ENCODE measurements at regions not wholly inside any gene's neighbourhood (a gene's known extent, or its start where the extent isn't known, plus 50 kb on each side); places are given as distances from the start of the nearest gene placed in this dataset.
A peak's percentile ranks its signal among the peaks of the same experiment; 100 is the strongest.
"Not testable (repeated sequence)": the region's sequence is repeated elsewhere in the genome, so short reads cannot be mapped to it uniquely, and the experiment has no call there.

GRCh38 chr2:35440308-35440707 lies 915.3 kb upstream of the CRIM1 start:
- DNase-seq (ENCODE audit: low spot score): not testable (repeated sequence)

GRCh38 chr2:35436893-35437292 lies 918.7 kb upstream of the CRIM1 start:
- DNase-seq (ENCODE audit: low spot score): not testable (repeated sequence)

DNA sequence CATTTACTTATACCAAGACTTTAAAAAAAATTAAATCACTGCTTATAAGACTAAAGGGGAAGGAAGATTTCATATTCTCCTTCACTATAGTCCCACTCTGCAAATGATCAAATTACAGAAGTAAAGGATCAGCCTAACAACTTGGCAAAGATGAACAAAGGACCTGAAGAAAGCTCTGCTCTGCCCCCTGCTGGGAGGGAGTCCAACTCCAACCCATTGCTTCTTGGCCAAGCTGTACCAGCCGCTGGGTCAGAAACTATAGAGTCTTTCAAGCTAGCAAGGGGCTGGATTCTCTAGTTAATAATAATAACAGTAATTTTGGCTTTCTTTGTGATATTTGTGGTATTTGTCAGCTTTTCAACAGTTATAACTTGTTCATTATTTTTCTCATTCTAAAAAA lies 927.0 kb upstream of the CRIM1 start:
- no peak for DNase-seq (ENCODE audit: low spot score)

GRCh38 chr2:35421485-35421884 lies 934.1 kb upstream of the CRIM1 start:
- no peak for DNase-seq (ENCODE audit: low spot score)

GRCh38 chr2:35417293-35417692 lies 938.3 kb upstream of the CRIM1 start:
- DNase-seq (ENCODE audit: low spot score): no peak

- no peak for DNase-seq (ENCODE audit: low spot score)
These were observed 939.0 kb upstream of the CRIM1 start for GRCh38 chr2:35416391-35417140.

GRCh38 chr2:35415942-35416341 lies 939.6 kb upstream of the CRIM1 start:
- DNase-seq (ENCODE audit: low spot score): no peak

DNA sequence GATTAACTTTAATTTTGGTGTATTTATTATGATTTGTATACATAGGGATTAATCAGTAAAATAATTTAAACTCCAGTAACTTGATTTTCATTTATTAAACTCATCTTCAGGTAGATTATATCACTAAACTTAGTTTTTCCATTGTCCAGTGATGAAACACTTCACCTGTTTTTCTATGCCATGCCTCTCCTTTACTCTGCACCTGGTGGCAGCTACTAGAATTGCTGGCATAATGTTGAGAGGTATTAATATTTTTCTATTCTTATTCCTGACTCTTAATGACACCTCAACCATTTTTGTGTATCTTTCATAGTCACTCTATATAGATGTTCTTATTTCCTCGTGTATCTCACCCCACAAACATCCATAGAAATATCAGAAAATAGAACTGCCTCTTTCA lies 940.3 kb upstream of the CRIM1 start:
- DNase-seq (ENCODE audit: low spot score): no peak

DNA sequence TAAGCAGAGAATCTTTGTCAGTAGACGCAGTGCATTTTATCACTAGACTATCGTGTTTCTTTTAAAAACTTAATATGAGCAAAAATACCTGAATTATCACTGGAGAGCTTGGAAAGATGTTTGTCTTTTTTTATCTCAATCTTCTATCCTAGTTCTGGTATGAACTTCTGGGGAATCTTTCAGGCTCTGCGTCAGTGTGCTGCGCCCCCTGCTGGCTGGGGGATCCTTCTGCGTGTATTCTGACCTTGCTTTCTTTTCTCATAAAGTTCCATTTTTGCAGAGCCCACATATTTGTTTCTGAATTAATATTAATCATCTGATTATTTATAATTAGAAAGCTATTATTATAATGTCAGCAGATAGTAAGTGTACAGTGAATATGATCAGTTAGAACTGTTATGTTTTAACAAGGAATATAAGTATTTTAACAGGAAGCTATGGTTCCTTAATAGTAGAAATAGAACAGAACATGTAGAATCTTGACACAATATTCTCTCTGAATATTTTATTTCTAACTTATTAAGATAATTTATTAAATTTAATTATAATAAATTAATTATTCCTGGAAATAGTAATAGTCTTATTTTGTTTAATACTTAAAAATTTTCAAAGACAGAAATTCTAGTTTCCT lies 945.0 kb upstream of the CRIM1 start:
- DNase-seq (ENCODE audit: low spot score): peak; percentile 23

- no peak for DNase-seq (ENCODE audit: low spot score)
These were observed 945.8 kb upstream of the CRIM1 start for GRCh38 chr2:35409762-35410161.

GRCh38 chr2:35408320-35408719 lies 947.3 kb upstream of the CRIM1 start:
- DNase-seq (ENCODE audit: low spot score): no peak

- DNase-seq (ENCODE audit: low spot score): no peak
These were observed 963.7 kb upstream of the CRIM1 start for GRCh38 chr2:35391736-35392442.

GRCh38 chr2:35378791-35379190 lies 976.8 kb upstream of the CRIM1 start:
- no peak for DNase-seq (ENCODE audit: low spot score)

GRCh38 chr2:35374845-35375244 lies 980.7 kb upstream of the CRIM1 start:
- DNase-seq (ENCODE audit: low spot score): no peak

- DNase-seq (ENCODE audit: low spot score): no peak
These were observed 989.7 kb upstream of the CRIM1 start for GRCh38 chr2:35365859-35366258.

GRCh38 chr2:35356332-35356731 lies 999.2 kb upstream of the CRIM1 start:
- no peak for DNase-seq (ENCODE audit: low spot score)

GRCh38 chr2:35355056-35355455 lies 1000.5 kb upstream of the CRIM1 start:
- no peak for DNase-seq (ENCODE audit: low spot score)

GRCh38 chr2:35347561-35347960 lies 1008.0 kb upstream of the CRIM1 start:
- no peak for DNase-seq (ENCODE audit: low spot score)

DNA sequence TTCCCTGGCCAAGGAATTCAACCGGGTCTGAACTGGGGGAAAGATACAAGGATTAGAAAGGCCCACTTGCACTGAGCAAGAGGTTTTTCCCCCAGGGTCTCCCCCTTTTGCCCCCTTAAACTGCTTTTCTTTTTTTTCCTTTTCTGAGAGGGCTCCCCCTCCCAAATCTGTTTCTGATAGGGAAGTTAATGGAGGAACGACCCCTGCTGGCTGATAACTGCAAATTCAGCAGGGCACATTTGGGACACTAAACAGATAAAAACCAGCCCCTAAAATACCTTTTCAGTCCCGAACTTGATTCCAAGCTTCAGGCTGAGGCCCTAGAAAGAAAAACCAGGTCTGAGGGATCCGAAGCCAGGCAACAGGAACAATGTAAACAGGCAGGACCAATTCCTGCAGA lies 1012.4 kb upstream of the CRIM1 start:
- no peak for DNase-seq (ENCODE audit: low spot score)

DNA sequence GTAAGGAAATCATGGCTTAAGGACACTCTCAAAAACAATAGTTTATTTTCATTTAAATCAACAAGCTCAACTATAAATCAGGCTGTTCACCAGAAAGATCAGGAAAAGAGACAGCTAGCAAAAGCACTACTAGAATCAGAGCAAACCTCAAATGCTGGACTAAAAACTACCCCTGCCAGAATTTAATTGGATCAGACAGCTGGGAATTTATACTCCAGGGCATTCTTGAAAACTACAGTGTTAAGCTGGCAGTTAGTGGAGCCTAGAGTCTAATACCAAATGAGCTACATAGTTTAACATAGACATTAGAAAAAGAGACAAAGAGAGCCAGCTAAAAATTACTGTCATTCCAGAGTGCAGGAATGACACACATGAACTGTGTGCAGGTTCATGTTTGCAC lies 1016.4 kb upstream of the CRIM1 start:
- no peak for DNase-seq (ENCODE audit: low spot score)

DNA sequence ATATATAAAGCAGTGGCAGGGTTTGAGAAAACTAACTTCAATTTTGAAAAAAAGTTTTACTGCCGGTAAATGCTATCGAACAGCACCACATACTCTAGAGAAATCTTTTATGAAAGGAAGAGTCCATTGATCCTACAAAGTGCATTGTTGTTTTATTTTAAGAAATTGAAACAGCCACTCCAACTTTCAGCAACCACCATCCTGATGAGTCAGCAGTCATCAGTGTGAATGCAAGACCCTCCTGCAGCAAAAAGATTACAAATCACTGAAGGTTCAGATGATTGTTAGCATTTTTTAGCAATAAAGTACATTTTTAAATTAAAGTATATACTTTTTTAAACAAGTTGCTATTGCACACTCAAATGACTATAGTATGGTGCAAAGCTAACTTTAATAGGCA lies 1017.7 kb upstream of the CRIM1 start:
- DNase-seq (ENCODE audit: low spot score): no peak

- no peak for DNase-seq (ENCODE audit: low spot score)
These were observed 1041.5 kb upstream of the CRIM1 start for GRCh38 chr2:35314049-35314448.

- no peak for DNase-seq (ENCODE audit: low spot score)
These were observed 1054.2 kb upstream of the CRIM1 start for GRCh38 chr2:35301369-35301768.

All from CD4-positive, alpha-beta T cell treated with Interleukin-15 for 4 hours (primary cell).